Umbilical cord (tissue), 1 donor: ENCODE measurements at regions not wholly inside any gene's neighbourhood (a gene's known extent, or its start where the extent isn't known, plus 50 kb on each side); places are given as distances from the start of the nearest gene placed in this dataset.
"Not testable (repeated sequence)": the region's sequence is repeated elsewhere in the genome, so short reads cannot be mapped to it uniquely, and the experiment has no call there.

Source experiments
- DNase-seq: peaks from one replicate; pipeline ENCODE4 v3.0.0-alpha.2; 2015; ENCODE audit warnings: low spot score

DNA sequence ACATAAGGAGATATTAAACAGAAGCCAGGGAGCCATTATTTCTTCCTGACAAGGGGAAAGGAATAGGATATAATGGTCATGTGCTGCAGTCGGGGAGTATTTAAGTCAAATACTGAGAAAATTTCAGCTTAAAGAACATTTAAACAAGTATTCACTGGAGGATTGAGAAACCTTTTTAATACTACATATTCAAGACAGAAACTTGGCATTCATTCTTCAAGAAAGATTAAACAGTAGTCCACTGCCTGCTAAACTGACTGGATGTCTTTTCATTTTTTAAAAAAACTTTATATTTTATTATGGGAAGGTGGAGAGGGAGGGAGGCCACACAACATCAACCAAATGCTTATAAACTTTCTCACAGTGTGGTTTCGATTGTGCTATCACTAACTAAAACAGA, 107.4 kb upstream of the CBLB start:
- peak; percentile 62 for DNase-seq

DNA sequence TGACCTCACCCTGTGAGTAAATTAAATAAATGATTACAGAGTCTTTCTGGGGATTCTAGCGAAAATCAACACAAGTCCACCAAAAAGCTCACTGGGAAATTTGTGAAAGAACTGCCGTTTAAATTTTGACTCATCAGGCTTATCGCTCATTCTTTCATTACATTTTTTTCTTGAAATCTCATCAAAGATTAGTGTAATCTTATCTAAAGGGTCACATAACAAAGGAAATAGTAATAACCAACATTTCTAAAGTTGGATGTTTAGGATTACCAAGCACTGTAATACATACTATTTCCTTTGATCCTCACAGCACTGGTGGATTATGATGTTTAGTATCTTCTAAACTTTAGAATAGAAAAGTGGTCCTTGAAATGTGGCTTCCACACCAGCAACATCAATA, 111.1 kb upstream of the CBLB start:
- DNase-seq: peak; percentile 26

DNA sequence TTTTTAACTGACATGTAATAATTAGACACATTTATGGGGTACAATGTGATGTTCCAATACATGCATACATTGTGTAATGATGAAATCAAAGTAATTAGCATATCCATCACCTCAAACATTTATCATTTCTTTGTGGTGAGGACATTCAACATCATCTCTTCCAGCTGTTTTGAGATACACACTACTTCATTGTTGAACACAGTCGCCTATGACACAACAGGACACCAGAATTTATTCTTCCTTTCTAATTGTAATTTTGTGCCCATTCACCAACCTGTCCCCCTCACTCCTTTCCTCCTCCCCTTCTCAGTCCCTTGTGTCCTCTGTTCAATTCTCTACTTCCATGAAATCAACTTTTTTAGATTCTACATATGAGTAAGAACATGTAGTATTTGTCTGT, 113.4 kb upstream of the CBLB start:
- no peak for DNase-seq

DNA sequence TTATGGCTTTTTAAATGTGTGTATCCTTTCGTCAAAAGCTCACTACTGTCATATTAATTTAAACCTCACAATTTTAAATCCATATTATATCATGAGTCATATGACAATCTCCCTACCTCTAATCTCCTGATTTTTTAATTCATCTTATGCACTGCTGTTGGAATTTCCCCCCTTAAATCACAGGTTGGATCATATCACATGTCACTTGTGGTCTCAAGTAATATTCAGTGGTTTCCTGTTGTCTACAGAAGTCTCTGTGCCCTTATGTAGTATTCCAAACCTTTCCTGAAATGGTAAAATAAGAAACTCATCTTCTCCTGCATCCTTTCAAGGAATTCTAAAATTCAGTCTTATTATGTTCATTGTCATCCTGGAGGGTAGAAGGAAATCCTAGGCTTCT, 116.0 kb upstream of the CBLB start:
- no peak for DNase-seq

DNA sequence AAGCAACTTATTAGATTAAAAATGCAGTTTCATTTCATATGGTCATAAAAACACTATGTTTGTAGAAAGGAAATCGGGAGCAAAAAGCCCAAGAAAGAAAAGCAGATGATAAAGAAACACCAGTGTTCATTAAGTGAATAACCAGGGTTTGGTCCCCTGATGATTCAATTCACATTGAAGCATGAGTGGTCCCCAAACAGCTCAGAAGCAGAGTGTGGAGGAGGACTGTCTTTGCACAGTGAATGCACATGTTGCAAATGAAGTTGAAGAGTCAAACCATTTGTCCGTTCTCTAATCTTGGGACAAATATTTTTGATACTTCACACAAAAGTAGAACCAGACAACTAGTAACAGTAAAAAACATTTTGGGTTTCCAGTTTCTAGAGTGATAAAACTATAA, 117.5 kb upstream of the CBLB start:
- DNase-seq: not testable (repeated sequence)

DNA sequence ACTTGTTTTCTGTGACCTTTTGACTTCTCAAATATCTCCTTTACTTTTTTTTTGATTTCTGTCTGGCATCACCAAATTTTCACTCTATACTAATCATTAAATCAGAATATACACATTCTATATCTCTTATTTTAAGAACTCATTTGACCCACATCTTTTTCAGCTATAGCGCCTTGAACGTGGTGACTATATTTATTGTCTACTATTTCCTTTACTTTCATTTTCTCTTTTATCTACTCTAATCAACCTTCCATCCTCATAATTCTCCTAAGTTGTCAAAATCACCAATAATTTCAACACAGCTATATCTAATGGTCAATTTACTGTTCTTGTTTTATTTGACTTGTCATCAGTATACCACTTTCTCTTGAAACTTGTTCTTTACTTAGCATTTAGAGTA, 119.0 kb upstream of the CBLB start:
- no peak for DNase-seq

DNA sequence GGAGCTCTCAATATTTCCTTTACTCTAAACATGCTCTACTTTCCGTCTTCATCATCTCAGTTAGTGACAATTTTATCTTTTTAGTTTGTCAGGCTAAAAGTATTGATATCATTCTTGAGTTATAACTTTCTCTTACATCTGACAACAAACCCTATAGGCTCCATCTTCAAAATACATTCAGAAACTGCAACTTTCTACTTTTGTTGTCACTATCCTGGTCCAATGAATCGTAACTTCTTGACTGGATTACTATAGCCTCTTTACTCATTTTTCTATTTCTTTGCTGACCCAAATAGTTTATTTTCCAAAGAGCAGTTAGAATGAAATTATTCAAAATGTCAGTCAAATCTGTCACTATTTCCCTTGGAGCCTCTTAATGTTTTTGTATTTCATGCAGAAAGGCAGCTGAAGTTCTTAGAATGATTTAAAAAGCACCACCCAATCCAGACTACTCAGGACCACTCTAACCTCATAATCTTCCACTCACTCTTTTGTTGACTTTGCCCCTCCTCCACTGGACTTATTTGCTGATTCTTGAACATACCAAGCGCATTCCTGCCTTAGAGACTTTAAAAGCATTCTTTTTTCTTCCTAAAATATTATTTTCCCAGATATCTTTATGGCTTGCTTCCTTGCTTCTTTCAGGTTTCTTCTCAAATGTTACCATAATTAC, 119.9 kb upstream of the CBLB start:
- DNase-seq: no peak

DNA sequence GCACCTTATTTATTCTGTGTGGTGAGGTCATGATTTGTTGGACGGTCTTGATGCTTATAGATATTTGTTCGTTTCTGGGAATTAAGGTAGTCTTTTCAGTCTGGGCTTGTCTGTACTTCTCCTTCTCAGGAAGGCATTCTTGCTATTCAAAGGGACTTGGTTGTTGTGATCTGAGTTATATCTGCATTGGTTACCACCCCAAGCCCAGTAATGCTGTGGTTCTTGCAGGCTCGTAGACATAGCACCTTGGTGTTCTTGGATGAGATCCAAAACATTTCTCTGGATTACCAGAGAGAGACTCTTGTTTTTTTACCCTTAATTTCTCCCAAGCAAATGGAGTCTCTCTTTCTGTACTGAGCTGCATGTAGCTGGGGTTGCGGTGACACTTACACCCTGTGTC, 128.0 kb upstream of the CBLB start:
- DNase-seq: no peak

DNA sequence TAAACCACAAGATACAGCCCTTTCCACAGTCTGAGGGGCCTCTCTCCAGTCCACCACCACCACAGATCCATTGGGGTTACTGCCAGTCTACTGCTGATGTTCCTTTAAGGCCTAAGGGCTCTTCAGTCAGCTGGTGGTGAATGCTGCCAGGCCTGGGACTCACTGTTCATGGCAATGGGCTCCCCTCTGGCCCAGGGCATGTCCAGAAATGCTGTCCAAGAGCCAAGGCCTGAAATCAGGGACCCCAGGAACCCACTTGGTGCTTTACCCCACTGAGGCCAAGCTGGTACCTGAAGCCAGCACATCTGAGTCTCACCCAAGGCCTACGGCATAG, 128.6 kb upstream of the CBLB start:
- no peak for DNase-seq

DNA sequence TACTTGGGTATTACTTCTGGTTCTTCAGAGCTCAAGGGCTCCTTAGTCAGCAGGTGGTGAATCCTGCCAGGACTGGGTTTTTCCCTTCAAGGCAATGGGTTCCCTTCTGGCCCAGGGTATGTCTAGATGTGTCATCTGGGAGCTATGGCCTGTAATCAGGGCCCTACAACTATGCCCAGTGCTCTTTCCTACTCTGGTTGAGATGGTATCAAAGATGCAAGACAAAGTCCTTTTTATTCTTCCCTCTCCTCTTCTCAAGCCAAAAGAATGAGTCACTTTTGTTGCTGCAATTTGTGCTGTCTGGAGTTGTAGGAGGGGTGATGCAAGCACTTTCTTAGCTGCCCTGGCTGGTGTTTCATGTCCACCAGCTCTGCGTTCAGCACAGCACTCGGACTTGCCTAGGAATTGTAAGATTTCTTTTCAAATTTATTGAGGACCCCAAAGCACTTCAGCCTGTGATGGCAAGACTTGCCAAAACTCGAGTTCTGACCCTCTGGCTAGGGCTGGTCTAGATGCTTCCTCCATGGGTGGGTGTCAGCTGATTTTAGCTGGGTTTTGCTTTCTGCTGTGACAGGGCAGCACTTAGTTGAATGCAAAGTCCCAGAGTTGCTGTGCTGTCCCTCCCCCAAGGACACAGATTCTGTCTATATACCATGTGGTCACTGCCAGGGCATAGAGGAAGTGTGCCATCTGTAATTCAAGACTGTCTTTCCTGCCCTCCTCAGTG, 129.2 kb upstream of the CBLB start:
- DNase-seq: no peak

DNA sequence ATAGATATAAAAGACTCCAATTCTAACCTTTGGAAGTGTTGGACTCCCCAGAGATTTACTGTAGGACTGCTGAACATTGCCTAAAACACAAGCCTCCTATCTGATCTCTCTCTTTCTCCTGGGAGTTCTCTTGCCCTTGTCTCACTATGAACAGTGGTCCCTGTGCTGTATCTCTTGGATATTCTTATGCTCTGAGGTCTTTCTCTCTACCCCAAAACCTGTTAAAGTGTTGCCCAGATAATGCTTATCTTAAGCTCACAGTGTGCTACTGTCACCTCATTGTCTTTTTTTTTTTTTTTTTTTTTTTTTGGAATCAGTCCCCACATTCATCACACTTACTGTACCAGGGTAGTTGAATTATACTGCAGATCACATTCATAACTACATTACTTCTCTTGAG, 131.0 kb upstream of the CBLB start:
- no peak for DNase-seq

DNA sequence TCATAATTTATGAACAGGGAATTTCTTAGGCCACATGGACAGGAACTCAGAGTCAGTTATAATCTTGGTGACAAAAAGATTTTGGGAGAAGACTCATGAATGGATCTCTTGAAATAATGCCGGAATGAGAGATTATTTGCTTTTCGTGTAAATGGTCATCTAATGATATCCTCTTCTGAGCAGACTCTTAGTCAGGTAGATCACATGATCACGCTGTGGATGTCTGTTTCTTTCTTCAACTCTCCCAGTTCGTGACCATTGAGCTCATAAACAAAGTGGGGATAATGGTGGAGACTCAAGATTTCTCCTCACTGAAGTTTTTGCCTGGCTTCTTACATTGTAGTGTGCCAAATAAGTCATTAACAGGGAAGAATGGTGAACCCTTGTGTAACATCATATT, 133.1 kb upstream of the CBLB start:
- no peak for DNase-seq

DNA sequence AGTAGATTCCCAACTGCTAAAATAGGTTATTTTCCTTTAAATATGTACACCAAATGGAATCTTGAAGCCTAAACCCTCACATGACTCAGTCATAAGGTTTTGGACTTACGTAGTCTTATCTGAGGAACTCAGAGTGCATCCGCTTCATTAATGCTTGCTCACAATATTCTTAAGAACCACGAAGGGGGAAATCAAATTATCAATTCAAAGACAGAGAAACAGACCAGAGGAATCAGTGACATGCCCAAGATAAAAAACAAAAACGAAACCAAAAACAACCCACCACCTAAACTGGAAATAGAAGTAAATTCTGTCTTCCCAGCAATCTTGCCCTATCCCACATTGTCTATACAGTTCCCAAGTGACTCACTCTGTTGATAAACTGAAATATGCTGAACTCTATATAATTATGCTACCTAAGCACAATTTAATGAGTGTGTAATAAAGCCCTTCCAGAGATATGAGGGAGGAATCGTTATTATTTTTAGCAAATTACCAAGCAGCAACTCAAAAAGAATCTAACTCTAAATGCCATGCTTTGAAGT, 135.4 kb upstream of the CBLB start:
- peak; percentile 84 for DNase-seq

DNA sequence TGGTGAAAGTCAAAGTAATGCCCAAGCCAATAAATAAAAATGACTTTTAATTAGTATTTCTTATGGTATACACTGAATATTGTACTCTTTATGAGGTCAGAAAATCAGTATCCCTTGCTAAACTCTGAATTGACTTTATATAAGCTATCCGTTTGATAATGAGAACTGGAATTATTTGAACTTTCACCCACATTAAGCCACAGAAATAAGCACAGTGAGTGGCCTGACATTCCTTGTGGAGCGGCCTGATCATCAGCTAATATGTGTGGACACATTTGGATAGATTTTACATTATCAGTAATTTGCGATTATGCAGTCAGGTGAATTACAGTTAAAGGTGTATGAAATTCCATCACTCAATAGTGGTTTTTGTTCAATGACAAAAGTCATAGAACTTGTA, 136.0 kb upstream of the CBLB start:
- no peak for DNase-seq

DNA sequence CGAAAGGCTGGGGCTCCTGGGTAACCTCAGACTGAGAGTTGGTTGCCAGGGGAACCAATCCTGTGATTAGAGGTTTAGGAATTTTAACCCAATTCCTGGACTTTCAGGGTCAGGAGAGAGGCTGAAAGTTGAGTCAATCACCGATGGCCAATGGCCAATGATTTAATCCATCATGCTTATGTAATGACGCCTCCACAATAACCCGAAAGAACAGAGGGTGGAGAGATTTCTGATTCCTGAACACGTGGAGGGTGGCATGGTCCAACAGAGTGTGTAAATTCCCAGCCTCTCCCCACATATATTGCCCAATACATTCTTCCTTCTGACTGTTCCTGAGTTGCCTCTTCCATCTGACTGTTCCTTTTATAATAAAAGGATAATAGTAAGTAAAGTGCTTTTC, 137.2 kb upstream of the CBLB start:
- DNase-seq: no peak

DNA sequence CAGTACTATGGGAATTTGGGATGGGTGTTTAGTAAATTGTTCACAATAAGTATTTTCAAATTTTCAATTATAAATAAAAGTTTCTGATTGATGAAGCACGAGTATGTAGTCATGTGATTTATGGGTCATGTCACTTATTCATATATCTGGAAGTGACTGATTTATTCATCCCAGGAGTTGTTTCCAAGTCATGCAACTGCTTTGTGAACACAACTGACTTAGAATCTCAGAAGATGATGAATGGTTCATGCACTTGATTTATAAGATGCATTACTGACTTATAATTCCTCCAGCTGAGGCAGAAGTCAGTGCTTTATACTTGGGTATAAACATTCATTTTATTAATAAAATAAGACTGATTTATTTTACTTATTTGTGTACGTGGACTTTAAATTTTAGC, 137.8 kb upstream of the CBLB start:
- DNase-seq: no peak

DNA sequence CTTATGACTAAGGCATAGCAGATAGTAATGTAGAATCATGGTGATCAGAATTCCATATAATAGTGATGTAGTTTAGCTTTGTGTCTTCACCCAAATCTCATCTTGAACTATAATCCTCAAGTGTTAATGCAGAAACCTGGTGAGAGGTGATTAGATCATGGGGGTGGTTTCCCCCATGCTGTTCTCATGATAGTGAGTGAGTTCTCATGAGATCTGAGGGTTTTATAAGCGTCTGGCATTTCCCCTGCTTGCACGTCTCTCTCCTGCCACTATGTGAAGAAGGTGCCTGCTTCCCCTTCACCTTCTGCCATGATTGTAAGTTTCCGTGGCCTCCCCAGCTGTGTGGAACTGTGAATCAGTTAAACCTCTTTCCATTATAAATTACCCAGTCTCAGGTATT, 138.7 kb upstream of the CBLB start:
- DNase-seq: no peak

DNA sequence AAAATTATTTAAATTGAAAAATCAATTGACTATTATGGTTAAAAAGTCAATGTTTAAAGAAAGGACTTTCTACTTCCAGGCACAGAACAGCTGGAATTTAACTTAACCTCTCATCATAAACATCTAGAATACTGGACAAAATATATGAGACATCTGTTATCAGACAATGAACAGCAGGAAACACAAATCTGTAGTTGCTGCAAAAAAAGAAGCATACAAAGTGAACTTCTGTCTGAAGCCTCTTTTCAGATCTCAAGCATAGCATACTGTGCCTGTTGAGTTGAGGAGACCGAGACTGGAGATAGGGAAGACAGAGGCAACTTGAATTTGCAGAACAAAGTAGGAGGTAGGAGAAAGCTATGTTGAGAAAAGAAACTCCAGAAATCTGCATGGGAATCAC, 140.0 kb upstream of the CBLB start:
- peak; percentile 62 for DNase-seq

DNA sequence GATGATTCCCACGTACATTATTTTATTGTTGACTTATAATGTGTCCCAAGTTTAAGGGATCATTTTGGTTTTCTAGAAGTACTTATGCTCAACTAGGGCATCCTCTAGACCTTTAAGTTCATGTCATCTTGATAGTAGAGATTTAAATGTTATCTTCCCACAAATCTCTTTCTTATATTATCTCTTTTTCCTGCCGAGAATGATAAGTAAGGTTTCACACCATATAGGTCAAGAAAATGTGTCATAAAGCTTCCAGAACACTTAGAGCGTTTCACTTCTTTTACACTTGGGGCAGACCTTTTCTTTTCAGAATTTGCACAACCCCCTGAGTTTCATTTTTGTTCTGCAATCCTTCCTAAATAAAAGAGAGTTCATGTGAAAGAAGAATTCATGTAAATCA, 142.0 kb upstream of the CBLB start:
- DNase-seq: no peak

DNA sequence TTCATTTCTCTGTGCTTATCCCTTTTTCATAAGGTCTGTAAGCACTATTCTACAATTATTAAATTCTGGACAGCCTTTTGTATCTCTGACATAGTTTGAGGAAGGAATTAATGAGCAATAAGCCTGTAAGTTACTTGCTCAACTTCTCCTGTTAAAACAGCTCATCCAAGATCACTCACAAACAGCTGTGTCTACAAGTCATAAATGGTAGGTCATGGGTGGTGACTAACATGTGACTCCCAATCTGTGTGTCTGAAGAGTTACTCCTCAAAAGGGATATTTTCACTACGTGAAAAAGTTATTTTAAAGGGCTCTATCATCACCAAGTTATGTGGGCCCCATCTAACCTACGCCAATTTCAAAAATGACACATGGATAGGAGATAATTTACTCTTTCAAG, 145.2 kb upstream of the CBLB start:
- DNase-seq: no peak

DNA sequence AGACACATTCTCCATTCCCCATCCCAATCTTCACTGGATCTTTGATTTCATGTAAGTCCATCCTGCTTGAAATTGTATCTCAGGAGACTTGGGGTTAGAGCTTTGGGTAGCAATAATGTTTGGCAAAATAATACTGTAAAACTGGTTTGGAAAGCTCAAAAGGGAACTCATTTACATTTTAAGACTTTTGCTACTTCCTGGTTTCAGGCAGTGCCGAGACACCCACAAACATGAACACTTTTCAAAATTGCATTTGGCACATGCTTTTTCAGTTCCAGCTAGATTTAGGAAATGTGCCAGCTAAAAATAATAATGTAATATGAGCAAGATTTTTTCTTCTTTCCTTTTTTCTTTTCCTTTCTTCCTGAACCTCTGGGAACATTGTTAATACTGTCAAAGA, 145.7 kb upstream of the CBLB start:
- DNase-seq: no peak

DNA sequence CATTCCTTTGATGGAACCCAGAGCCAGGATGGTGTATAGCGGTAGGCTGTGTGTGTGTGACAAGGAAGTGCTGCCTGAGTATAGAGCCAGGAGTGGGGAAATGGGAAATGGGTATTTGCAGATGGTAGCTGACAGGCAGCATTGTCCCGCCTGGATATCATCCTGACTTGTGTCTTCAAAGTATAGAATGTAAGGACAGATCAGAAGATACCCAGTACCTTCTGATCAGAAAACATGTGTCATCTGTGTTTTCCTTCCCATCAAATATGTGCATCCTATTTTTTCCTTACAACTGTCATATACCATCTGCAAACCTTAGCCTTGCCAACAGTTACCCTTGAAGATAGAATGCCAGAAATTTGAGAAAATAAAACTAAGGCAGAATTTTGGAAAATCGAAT, 146.2 kb upstream of the CBLB start:
- no peak for DNase-seq

DNA sequence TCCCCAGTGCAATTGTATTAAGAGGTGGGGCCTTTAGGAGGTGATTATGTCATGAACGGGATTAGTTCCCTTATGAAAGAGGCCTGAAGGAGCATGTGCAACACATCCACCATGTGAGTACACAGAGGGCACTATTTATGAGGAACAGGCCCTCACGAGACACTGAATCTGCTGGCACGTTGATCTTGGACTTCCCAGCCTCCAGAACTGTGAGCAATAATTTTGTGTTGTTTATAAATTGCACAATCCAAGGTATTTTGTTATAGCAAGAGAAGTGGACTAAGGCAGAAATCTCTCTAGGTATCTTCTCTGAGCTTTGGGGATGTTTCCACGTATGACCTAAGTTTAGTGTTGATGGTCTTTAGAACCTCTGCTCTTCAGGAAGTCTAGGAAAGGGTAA, 149.3 kb upstream of the CBLB start:
- no peak for DNase-seq
